GM21723 (cell line): ENCODE measurements at regions not wholly inside any gene's neighbourhood (a gene's known extent, or its start where the extent isn't known, plus 50 kb on each side); places are given as distances from the start of the nearest gene placed in this dataset.
"Not testable (repeated sequence)": the region's sequence is repeated elsewhere in the genome, so short reads cannot be mapped to it uniquely, and the experiment has no call there.

Source experiments
- ATAC-seq: cut with Tn5 transposase; IDR thresholded peaks from one replicate; pipeline ENCODE4 v1.9.1; 2021; ENCODE audit warnings: mild to moderate bottlenecking, moderate library complexity; ENCODE audit not compliant: unreplicated experiment

DNA sequence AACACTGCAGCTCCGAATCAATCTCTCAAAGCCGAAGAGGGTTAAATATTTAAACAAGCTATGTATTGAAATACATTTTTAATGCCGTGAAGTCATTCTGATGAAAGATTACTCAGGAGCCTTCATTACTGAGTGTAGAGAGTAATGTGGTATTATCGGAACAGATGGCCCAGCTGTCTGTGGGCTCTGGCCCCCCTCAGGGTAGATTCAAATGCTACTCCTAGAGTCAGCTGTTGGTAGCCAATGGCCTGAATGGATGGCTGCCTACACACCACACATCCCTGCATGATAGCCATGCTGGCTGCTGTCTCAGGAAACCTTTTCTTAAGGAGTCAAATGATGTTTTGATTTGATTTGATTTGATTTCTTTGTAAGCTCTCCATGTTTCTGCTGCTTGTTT lies 732.3 kb upstream of the CELF4 start:
- no peak for ATAC-seq

DNA sequence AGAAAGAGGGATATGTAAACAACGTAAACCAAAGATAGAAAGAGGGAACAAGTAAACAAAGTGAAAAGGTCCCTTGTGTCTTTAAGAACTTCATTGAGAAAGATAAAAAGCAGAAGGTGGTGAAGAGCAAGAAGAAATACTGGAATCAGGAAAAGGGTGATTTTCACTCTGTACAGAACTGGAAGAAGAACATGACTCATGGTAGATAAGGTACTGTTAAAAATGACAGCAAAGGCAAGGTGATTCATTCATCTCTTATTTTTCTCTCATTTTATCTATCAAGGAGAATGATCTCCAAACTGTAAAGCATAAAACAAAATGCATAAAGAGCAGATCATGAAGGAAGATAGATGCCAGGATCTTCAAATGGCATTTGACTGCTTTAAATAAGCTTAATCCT lies 724.6 kb upstream of the CELF4 start:
- no peak for ATAC-seq

DNA sequence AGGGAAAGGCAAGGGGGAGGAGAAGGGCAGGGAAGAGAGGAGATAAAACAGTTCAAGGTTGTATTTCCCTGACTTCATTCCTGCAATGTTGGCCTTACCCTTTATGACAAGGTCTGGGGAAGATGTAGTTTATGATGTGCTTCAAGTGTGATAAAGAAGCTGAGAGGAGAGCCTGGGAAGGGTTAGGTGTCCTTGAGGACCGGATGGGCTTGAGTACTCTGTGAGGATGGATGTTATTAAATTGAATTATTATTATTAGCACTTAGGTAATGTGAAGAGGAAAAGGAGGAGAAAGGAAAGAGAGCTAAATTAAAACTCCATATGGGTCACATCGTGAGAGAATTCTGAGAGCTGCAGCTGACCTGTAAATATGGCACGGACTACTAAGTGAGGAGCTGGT lies 719.4 kb upstream of the CELF4 start:
- no peak for ATAC-seq

DNA sequence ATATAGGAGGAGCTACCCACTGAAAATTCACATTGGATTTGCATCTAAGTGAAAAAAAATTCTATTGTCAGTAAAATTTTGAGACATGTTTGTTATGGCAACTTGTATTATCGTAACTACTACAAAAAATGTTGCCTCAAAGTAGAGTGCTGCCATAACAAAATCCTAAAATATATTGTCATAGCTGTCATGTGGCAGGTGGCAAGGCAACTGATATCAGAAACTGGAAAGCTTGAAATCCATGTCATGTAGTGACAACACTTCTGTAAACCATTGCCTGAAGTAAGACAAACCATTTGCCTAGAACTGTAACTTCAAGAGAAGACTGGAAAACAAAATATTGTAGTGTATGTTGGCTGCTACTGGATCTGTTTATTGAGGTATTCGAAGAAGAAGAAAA lies 697.5 kb upstream of the CELF4 start:
- no peak for ATAC-seq

DNA sequence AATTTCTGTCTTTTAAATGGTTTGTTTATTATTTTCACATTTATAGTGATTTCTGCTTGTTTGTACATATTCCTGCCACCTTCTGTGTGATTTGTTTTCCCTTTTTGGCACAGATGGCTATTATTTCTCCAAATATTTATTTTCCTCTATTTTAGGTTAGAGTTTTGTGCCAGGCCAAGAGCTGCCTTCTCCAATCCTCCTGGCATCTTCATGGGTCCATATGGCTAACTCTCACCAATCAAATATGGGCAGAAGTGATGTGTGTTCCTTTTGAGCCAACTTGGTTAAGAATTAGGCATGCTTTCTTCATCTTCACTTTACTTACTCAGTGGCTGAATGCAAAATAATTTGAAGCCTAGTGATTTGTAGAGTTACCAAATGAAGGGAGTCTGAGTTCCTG lies 697.1 kb upstream of the CELF4 start:
- no peak for ATAC-seq

DNA sequence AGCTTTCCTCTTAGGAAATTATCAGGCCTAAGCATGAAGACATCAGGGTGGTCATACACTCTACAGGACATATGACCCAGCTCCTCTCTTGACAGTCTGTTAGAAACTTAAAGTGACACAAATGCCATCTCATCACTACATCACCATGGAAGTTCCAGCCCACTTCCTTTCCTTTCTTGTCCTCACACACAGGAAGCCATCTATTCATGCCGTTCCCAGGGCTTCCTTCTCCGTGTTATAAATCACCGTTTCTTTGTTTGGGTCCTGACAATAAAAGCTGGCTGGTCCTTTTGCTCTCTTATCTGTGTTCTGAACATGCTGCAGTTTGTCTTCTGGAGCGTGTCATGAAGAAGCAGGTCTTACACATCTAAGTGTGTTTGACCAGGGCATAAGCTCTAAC lies 692.1 kb upstream of the CELF4 start:
- no peak for ATAC-seq

DNA sequence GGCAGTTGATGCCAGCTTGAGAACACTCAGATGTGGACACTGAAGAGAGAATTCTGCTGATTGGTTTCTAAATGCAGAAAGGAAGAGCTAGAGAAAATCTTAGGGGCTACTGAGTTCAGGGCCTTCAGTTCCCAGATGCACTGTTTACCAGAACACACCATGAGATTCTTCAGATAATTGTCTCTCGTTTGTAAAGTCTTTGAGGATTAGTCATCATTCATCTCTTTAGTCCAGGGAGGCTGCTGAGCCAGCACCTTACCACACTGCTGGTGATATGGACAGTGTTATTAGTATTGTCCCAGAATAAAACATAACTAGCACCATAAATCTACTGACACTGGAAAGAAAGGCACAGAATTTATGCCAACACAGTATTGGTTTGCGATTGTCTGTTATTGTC lies 690.8 kb upstream of the CELF4 start:
- ATAC-seq = no peak

DNA sequence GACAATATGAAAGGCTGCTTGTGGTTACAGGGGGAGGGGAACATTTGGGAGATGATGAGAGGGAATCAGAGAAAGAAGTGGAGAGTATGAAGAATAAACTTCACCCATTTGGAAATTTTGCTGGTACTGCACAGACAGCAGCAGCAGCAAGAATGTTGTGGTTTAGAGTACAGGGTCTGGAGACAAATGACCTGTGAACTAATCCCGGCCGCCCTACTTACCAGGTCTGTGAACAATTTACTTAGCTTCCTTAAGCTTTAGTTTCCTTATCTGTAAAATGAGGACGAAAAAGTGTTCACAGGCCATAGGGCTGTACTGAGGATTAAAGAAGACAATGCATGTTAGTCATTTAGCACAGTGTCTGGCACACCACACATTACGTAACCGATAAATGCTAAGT lies 685.4 kb upstream of the CELF4 start:
- ATAC-seq = no peak

DNA sequence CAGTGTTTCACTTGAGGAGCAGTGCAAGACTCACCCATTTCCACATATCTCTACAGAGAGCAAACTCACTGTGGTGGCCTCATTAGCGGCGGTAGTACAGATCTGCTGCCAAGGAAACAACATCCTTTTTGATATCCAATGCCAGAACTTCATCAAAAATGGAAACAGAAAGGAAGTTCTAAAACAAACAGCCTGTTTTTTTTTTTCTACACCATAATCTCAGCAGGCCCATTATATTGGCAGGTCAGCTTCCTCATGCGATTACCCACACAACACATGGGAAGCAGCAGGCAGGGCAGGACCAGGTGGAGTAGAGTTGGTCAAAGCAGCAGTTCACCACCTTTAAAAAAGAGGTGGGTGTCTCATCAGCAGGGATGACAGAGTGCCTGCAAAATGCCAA lies 678.9 kb upstream of the CELF4 start:
- ATAC-seq = no peak

DNA sequence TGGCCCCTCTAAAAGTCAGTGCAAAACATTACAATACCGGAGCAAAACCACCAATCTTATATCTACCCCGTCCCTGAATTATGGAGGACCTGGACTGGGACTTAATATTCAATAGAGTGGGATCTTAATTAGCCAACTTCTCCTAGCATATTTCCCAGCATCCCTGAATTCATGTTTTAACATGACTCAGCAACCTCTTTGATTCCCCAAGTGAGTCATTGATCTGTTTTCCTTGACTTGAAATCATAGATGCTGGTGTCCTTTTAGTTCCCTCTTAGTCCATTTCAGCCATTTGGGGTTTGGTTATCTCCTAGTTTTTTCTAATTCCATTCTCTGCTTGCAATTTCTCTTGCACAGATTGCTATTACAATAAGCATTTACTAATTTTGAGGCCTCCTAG lies 677.7 kb upstream of the CELF4 start:
- ATAC-seq = no peak

DNA sequence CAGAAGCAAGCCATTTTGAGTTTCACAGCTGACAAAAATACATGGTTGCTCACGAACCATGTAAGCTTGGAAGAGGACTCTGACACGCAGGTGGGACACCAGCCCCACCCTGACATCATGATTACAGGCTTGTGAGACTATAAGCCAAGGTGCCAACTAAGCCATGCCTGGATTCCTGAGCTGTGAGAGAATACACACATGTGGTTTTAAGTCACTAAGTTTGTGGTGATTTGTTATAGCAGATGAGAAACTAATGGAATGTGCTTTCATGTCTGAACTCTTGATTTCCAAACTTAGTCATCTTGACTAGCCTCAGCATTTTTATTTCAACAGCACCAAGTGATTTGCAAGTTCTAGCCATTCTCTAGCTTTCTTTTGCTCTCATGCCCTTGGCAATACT lies 676.1 kb upstream of the CELF4 start:
- no peak for ATAC-seq

DNA sequence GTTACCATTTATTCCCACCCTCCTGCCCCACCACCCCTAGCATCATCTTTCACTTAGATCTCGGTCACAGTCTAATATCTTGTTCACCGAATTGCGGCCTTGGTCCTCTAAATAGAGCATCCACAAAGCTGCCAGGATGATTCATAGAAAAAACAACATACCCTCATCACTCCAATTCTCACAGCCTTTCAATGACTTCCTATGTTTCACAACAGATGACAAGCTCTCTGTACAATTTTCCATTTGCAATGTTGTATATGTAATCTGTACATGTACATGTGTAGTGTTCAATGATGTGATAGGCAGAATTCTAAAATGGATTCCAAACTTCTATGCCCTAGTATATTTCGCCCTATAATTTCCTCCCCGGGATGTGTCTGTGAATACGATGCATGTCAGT lies 675.6 kb upstream of the CELF4 start:
- ATAC-seq = no peak

DNA sequence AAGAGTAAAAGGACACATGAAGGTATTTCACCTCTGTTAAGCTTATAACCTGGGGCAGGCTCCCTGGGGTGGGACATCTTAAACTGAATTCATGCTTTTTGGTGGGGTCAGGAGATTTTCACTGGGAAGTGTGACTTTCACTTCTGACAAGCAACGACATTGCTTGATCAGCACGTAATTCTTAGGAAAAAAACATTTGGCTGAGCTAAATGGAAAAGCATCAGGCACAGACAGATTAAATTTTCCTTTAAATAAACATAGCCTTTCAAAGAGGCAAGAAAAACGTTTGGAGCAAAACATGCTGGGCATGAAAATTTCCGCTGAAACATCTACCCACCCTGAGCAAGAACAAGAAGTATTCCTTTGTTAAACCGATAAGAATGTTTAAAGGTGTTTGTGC lies 674.0 kb upstream of the CELF4 start:
- ATAC-seq = no peak

DNA sequence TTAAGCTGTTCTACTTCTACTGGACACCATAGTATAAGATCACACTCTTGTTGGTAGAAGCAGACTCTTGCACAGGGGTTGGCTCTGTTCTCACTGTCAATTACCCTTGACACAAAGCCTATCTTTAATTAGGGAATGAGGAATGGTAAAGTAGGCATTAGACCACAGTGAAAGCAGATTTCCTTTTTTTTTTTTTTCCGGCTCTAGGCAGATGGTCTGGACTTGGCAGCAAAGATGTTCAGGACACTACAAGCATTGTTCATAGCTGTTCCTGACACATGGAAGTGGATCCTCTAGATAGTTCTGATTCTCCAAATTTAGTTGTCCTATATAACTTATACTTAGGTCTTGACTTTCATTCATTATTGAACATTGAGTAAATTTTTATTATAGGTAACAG lies 672.2 kb upstream of the CELF4 start:
- no peak for ATAC-seq

DNA sequence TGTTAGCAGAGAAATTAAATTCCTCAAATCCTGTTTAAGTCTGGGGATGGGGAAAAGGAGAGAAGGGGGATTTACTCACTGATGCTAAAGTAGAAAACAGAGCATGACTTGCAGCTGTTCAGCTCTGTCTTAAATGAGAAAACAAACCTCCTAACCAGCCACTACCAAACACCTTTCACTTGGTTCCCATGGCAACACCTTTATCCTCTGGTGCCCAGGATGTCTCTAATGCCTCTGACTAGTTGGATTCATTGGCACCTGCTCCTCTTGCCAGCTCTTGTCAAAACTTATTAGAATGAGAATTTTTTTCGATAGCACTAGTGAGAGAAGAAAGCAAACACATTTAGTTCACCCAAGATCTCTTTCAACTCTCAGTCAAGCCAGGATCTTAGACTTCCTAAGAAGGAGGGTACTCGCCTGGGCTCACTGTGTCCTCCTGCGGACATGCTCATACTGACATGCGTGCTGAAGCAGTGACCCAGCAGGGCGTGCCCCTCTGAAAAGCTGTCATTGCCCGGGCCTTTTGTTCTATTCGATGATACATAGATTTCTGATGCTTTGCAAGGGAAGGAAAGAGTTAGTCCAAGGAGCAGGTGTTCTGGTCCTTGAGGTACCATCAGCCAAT lies 656.0 kb upstream of the CELF4 start:
- ATAC-seq = no peak

DNA sequence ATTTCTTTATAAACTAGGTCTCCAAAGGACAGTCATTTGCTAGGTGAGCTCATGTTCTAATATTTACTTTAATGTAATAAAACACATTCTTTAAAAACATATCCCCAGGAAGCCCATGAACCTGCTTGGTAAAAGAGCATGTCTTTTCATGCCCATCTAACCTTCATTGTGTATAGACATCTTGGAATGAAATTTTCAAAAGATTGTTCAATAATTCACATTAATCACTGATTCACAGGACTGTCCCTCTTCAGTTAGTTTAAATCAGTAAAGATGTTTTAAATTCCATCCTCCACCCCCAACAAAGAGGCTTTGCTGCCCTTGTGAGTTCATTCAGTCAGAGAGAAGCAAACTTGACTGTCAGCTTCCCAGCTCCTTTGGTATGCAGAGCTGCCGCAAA lies 633.4 kb upstream of the CELF4 start:
- no peak for ATAC-seq

DNA sequence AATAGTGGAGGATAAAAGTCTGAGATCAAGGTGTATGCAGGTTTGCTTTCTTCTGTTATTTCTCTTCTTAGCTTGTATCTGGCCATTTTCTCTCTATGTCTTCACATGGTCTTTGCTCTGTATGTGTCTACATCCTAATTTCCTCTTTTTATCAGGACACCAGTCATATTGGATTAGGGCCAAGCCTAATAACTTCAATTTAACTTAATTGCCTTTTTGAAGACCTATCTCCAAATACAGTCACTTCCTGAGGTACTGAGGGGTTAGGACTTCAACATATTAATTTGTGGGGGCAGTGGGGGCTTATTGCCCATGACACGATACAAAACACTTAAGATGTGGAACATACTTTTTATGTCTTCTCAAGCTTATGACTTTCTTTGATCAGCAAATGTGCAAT lies 632.9 kb upstream of the CELF4 start:
- no peak for ATAC-seq

DNA sequence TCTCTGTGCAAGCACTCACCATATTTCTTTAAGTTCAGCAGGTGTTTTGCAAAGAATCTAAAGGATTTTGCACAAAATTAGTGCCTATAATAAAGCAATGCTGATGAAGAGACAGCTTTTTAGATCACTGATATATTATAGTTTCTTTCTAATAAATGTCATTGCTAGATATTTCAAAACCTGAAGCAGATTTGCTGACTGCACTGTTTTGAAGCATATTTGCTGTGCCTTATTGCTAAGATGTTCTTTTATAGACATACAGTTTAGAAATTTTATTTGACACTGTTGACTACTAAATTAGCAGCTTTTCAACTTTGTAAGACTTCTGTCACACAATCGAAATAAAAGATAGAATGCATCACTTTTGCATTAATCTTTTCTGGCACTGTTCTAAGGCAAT lies 620.9 kb upstream of the CELF4 start:
- ATAC-seq = no peak

DNA sequence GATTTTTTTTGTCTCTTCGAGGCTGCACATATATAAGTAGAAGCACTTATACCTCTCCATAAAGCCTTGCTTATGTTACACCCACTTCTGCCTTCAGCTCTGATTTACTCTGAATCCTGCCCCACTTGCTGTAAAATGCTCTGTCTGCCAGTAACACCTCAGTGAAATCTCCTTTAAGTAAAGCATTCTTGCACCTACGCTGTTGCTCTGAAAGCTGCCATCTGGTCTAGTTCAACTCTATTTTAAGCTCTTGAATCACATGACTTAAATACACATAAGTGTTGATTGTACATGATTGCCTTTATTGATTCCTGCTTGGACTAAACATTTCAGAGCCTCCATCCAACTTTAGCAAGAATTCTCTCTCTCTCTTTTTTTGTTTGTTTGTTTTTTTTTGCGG lies 609.0 kb upstream of the CELF4 start:
- no peak for ATAC-seq

DNA sequence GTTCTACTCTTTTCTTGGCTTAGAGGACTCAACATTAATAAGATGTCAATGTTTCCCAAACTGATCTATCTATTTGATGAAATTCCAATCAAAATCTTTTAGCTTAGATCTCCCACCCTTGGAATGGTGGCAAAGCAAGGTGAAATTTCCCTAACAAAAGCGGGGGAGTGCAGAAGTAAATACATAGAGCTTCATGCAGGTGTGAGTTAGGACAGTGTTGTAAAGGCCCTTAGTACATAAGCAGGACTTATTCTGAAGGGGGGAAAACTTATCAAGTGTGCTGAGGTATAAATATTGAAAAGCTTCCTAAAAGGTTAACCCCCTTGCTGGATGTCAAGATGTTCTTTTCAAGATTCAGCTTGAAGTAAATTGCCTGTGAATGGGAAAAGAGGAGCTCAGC lies 608.6 kb upstream of the CELF4 start:
- no peak for ATAC-seq

DNA sequence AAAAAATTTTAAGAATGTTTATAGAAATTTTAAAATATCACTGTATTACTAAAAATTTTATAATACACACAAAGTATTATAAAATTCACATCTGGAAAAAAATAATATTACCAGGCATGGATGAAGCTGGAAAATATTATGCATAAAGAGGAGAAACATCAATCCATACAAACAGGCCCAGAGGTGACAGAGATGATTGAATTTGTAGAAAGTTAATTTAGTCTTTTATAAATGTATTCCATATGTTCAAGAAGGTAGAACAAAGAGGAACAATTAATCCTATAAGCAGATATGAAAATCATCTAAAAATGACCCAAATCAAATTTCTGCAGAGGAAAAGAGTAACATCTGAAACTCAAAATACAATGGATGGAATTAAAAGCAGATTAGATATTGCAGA lies 605.2 kb upstream of the CELF4 start:
- ATAC-seq = no peak

DNA sequence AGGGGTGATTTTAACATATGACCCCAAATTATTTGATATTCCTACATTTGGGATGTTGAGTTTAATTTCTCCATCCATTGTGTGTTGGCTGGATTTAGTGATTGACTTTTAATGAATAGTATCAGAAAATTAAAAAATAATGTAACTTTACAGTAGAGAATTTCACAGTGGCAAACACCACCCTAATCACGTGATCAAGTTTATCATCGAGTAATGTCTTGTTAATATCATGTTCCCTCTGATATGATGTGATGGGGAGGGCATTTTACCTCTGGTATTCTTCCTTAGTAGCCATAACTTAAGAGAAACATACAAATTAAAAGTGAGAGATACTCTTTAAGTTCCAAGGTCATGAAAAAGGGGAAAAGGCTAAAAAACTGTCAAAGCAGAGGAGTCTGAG lies 602.0 kb upstream of the CELF4 start:
- ATAC-seq = no peak

DNA sequence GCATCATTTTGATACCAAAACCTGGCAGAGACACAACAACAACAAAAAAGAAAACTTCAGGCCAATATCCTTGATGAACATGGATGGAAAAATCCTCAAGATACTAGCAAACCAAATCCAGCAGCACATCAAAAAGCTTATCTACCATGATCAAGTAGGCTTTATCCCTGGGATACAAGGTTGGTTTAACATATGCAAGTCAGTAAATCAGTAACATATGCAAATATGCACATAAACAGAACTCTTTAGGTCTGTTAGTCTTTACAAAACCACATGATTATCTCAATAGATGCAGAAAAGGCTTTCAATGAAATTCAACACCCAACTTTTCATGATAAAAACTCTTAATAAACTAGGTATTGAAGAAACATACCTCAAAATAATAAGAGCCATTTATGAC lies 587.5 kb upstream of the CELF4 start:
- ATAC-seq = not testable (repeated sequence)

DNA sequence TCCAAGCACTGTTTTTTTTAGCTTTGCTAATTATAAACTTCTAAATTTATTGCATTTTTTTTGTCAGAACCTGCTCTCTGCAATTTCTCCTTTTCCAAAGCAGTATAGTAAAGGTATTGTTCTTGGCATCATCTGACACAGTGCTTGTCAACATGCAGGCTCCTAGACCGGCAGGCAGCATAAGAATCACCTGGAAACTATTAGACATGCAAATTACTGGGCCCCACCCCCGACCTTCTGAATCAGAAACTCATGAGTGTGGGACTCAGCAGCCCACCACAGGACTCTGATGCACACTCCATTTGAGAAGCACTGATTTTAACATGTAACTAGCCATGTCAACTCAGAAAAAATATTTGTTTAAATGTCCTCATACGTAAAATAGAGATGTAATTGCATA lies 551.1 kb upstream of the CELF4 start:
- no peak for ATAC-seq
